ENCODE measurements at regions not wholly inside any gene's neighbourhood (a gene's known extent, or its start where the extent isn't known, plus 50 kb on each side); places are given as distances from the start of the nearest gene placed in this dataset.

DNA sequence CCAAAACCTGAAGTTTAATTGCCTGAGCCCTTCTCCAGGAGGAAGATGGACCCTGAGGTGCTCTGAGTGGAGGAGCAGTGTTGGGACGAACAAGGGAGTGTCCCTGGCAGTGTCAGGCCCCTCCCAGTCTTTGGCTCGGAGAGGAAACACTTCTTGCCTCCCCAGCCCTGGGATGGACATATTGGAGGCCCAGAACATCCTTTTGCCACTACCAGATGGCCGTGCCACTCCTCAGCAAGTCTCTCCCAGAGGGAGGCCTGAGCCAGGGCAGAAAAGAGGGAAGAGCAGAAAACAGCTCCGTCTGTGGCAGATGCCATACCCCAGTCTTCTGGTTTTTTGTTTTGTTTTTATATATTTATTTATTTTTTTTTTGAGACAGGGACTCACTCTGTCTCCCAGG, 91.5 kb upstream of the CRHR1 start:
- Histone ChIP-seq H3K4me3 (ENCODE audit: low read length) (no peak overlapping the region), H3K27me3 (ENCODE audit: control insufficient read depth, insufficient read depth, low read length, poor library complexity, severe bottlenecking) (peaks cover 34% of the 10 kb centered on the region), H3K27ac (ENCODE audit: low read depth, low read length) (no peak overlapping the region), H3K9ac (ENCODE audit: extremely low read depth, low read length, poor library complexity, severe bottlenecking) (no peak overlapping the region), H3K4me1 (ENCODE audit: control insufficient read depth, insufficient read depth, low read length) (no peaks in the 10 kb centered on the region), H3K9me3 (ENCODE audit: control insufficient read depth, low read length) (no peaks in the 10 kb centered on the region), H3K36me3 (ENCODE audit: control insufficient read depth, insufficient read depth, low read length) (no peaks in the 10 kb centered on the region)
- Mint-ChIP-seq H3K4me1 (no peaks in the 10 kb centered on the region), H3K4me3 (no peak overlapping the region), H3K9me3 (no peaks in the 10 kb centered on the region), H3K27me3 (ENCODE audit: insufficient read depth) (peaks cover 7% of the 10 kb centered on the region), H3K36me3 (ENCODE audit: low read depth) (no peaks in the 10 kb centered on the region), H3K27ac (no peak overlapping the region)
- DNase-seq: no peak
- 67 to 85% methylated on average over 1 to 4 of the region's 4 CpGs for WGBS, 2 experiments (ENCODE audit: insufficient coverage in 1 of 2, insufficient read length in 1 of 2)
- TF ChIP-seq CTCF (conservative IDR thresholded peaks at IDR 0.05): no peak

DNA sequence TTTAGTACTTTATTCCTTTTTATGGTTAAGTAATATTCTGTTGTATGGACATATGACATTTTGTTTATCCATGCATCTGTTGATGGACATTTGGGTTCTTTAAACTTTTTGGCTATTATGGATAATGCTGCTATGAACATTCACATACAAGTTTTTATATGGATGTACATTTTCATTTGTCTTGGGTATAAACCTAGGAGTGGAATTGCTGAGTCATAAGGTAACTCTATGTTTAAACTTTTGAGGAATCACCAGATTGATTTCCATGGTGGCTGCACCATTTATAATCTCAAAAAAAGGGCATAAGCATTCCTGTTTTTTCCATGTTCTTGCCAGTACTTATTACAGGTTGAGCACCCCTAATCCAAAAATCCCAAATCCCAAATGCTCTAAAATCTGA, 90.3 kb upstream of the CRHR1 start:
- Histone ChIP-seq H3K27me3 (ENCODE audit: control insufficient read depth, insufficient read depth, low read length, poor library complexity, severe bottlenecking) (peaks cover 34% of the 10 kb centered on the region), H3K4me1 (ENCODE audit: control insufficient read depth, insufficient read depth, low read length) (no peaks in the 10 kb centered on the region), H3K27ac (ENCODE audit: low read depth, low read length) (no peak overlapping the region), H3K36me3 (ENCODE audit: control insufficient read depth, insufficient read depth, low read length) (no peaks in the 10 kb centered on the region), H3K9ac (ENCODE audit: extremely low read depth, low read length, poor library complexity, severe bottlenecking) (no peak overlapping the region), H3K4me3 (ENCODE audit: low read length) (no peak overlapping the region), H3K9me3 (ENCODE audit: control insufficient read depth, low read length) (no peaks in the 10 kb centered on the region)
- H3K27ac Mint-ChIP-seq: no peak overlapping the region
- H3K4me3 Mint-ChIP-seq: no peak overlapping the region
- DNase-seq: no peak
- TF ChIP-seq CTCF (conservative IDR thresholded peaks at IDR 0.05): no peak
- H3K4me1 Mint-ChIP-seq: no peaks in the 10 kb centered on the region
- peaks cover 14% of the 10 kb centered on the region for H3K27me3 Mint-ChIP-seq (ENCODE audit: insufficient read depth)
- H3K36me3 Mint-ChIP-seq (ENCODE audit: low read depth): no peaks in the 10 kb centered on the region
- no peaks in the 10 kb centered on the region for H3K9me3 Mint-ChIP-seq

DNA sequence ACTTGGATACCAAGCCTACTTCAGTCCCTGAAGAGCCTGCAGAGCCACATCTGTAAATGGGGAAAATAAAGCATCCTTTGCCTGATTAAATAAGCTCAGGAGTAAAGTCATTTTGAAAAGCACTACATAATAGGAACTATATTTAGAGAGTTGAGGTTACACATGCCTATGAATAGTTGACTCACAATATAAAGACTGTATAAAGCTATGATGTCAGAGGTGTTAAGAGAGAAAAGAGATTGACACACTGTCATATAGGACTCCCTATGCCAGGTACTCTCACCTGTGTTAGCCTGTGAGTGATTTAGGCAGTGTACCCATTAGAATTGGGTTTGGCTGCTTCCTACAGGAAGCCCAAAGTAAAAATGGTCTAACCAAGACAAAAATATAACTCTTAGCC, 87.7 kb upstream of the CRHR1 start:
- Histone ChIP-seq H3K4me3 (ENCODE audit: low read length) (no peak overlapping the region), H3K4me1 (ENCODE audit: control insufficient read depth, insufficient read depth, low read length) (no peaks in the 10 kb centered on the region), H3K36me3 (ENCODE audit: control insufficient read depth, insufficient read depth, low read length) (no peaks in the 10 kb centered on the region), H3K27me3 (ENCODE audit: control insufficient read depth, insufficient read depth, low read length, poor library complexity, severe bottlenecking) (peaks cover 15% of the 10 kb centered on the region), H3K27ac (ENCODE audit: low read depth, low read length) (no peak overlapping the region), H3K9me3 (ENCODE audit: control insufficient read depth, low read length) (no peaks in the 10 kb centered on the region), H3K9ac (ENCODE audit: extremely low read depth, low read length, poor library complexity, severe bottlenecking) (no peak overlapping the region)
- DNase-seq: no peak
- Mint-ChIP-seq H3K27ac (no peak overlapping the region), H3K36me3 (ENCODE audit: low read depth) (no peaks in the 10 kb centered on the region), H3K9me3 (no peaks in the 10 kb centered on the region), H3K4me1 (peaks cover 7% of the 10 kb centered on the region), H3K27me3 (ENCODE audit: insufficient read depth) (peaks cover 10% of the 10 kb centered on the region), H3K4me3 (no peak overlapping the region)
- TF ChIP-seq CTCF (conservative IDR thresholded peaks at IDR 0.05): no peak
